Adrenal gland (tissue), 9 donors: ENCODE measurements at regions not wholly inside any gene's neighbourhood (a gene's known extent, or its start where the extent isn't known, plus 50 kb on each side); places are given as distances from the start of the nearest gene placed in this dataset.

Experiments used
- DNase-seq, 7 donors: peaks; one replicate each; pipeline ENCODE4 v3.0.0-alpha.2; 2019 to 2020
- H3K27ac ChIP-seq, 5 donors: fragments of 200-600 bp; sonication (generic) in 4 of 5; 1 replicate in 3 of 5; 2 replicates in 2 of 5; pipeline versions ENCODE4 v1.5.1 to v1.8.0; 2016 to 2020; ENCODE audit warnings: mild to moderate bottlenecking in 1 of 5
- H3K27me3 ChIP-seq: fragments of 200-600 bp; 2 replicates; pipeline ENCODE4 v1.8.0; 2021
- H3K36me3 ChIP-seq, 2 donors: fragments of 200-600 bp; replicated peaks in 1 of 2; 1 replicate in 1 of 2; 2 replicates in 1 of 2; pipeline versions ENCODE4 v1.5.1 to v1.8.0; 2018 to 2022
- H3K4me1 ChIP-seq, 2 donors: fragments of 200-600 bp; replicated peaks in 1 of 2; 1 replicate in 1 of 2; 2 replicates in 1 of 2; pipeline versions ENCODE4 v1.5.1 to v1.8.0; 2018 to 2021
- H3K4me3 ChIP-seq, 4 donors: fragments of 200-600 bp; sonication (generic) in 3 of 4; one replicate each; pipeline ENCODE4 v1.5.1; 2016 to 2018
- H3K9me3 ChIP-seq, 3 donors: fragments of 200-600 bp; sonication (generic) in 1 of 3; replicated peaks in 1 of 3; 1 replicate in 2 of 3; 2 replicates in 1 of 3; pipeline versions ENCODE4 v1.5.1 to v1.8.0; 2016 to 2021
- CTCF ChIP-seq, 6 experiments: fragments of 450-650 bp in 4 of 6; fragments of 200-600 bp in 2 of 6; sonication (generic) in 1 of 6; IDR thresholded peaks; 1 replicate in 5 of 6; 2 replicates in 1 of 6; pipeline versions ENCODE4 v1.5.1 to v1.8.0; 2016 to 2021; ENCODE audit warnings: antibody characterized with exemption in 6 of 6, mild to moderate bottlenecking in 2 of 6, moderate library complexity in 1 of 6
- POLR2A ChIP-seq, 2 donors: fragments of 450-650 bp; IDR thresholded peaks; one replicate each; pipeline ENCODE4 v1.6.1; 2017; ENCODE audit warnings: antibody characterized with exemption in 2 of 2, mild to moderate bottlenecking in 2 of 2, moderate library complexity in 1 of 2
- WGBS, 4 donors: extraction: QIAGEN DNeasy Blood & Tissue Kit in 2 of 4; methylation state at CpG; one replicate each; pipeline versions ENCODE4 v1.1.5 to v1.1.7; 2013 to 2017; 5-methylcytosine and 5-hydroxymethylcytosine counted together
- intact Hi-C, 2 donors: fragments of 100-400 bp; cut with DNase I; formaldehyde crosslinking; loops; one replicate each; pipeline versions ENCODE4 v1.14.1 to v1.15.0; 2022 to 2023
- donor health status: healthy with polysubstance abuse.
- donor health status: Bipolar disorder and iron deficiency.
- donor health status: DM: yes; HTN: yes; CAD: no.
- donor health status: DM: no; HTN: no; CAD: no.
- donor health status: DM: no; HTN: no; CAD: no.

- no peak overlapping the region for H3K4me3 ChIP-seq
- no peaks in the 10 kb centered on the region for H3K36me3 ChIP-seq
- no peak for TF ChIP-seq POLR2A (IDR thresholded peaks at IDR 0.05)
- no peak for DNase-seq
- no peaks in the 10 kb centered on the region for H3K27me3 ChIP-seq
- H3K4me1 ChIP-seq: no peaks in the 10 kb centered on the region
- H3K9me3 ChIP-seq: no peaks in the 10 kb centered on the region
- intact Hi-C loops: loop anchor here in 1 of 2 donors (5.0 kb wide), 1 partner anchor 82 kb away; no protein-coding TSS in a partner anchor
- 86 to 89% (median 88%) methylated on average over 2 of the region's 2 CpGs for WGBS, 4 donors
- H3K27ac ChIP-seq: no peak overlapping the region
Observed at GRCh38 chr6:138685257-138685656, 88.3 kb upstream of the CCDC28A start.

- no peaks in the 10 kb centered on the region for H3K27me3 ChIP-seq
Observed at GRCh38 chr6:138685781-138686180, 87.8 kb upstream of the CCDC28A start.

GRCh38 chr6:138688580-138688979 is 85.0 kb upstream of the CCDC28A start:
- H3K36me3 ChIP-seq: no peaks in the 10 kb centered on the region
- H3K27me3 ChIP-seq: no peaks in the 10 kb centered on the region
- no peaks in the 10 kb centered on the region for H3K9me3 ChIP-seq
- peaks cover 0 to 3% of the 10 kb centered on the region in 2 donors for H3K4me1 ChIP-seq
- WGBS, 4 donors: 83 to 87% (median 86%) methylated on average over 4 of the region's 4 CpGs
- intact Hi-C loops: loop anchor here in 1 of 2 donors (5.0 kb wide), 1 partner anchor 79 kb away; no protein-coding TSS in a partner anchor
- no peak overlapping the region for H3K4me3 ChIP-seq
- no peak for DNase-seq
- TF ChIP-seq CTCF (IDR thresholded peaks at IDR 0.05) (no peak), POLR2A (IDR thresholded peaks at IDR 0.05) (no peak)
- no peak overlapping the region for H3K27ac ChIP-seq

More at GRCh38 chr6:138685781-138686180, 87.8 kb upstream of the CCDC28A start:
- H3K4me1 ChIP-seq: no peaks in the 10 kb centered on the region
- H3K36me3 ChIP-seq: no peaks in the 10 kb centered on the region
- TF ChIP-seq POLR2A (IDR thresholded peaks at IDR 0.05) (no peak), CTCF (IDR thresholded peaks at IDR 0.05) (no peak)
- H3K9me3 ChIP-seq: no peaks in the 10 kb centered on the region
- H3K27ac ChIP-seq: no peak overlapping the region
- intact Hi-C loops: loop anchor here in 1 of 2 donors (5.0 kb wide), 1 partner anchor 82 kb away; no protein-coding TSS in a partner anchor
- H3K4me3 ChIP-seq: no peak overlapping the region
- no peak for DNase-seq

GRCh38 chr6:138689849-138690248 is 83.7 kb upstream of the CCDC28A start:
- TF ChIP-seq CTCF (IDR thresholded peaks at IDR 0.05): no peak
- no peaks in the 10 kb centered on the region for H3K9me3 ChIP-seq
- H3K27me3 ChIP-seq: no peaks in the 10 kb centered on the region
- H3K27ac ChIP-seq: no peak overlapping the region
- no peaks in the 10 kb centered on the region for H3K36me3 ChIP-seq
- WGBS, 4 donors: 77 to 94% (median 92%) methylated on average over 5 to 6 of the region's 6 CpGs
- no peak overlapping the region for H3K4me3 ChIP-seq
- DNase-seq: no peak
- peaks cover 0 to 5% of the 10 kb centered on the region in 2 donors for H3K4me1 ChIP-seq
- intact Hi-C loops: loop anchor here (5.0 to 10.0 kb wide), 2 partner anchors 65 to 77 kb away; no protein-coding TSS in a partner anchor

- peaks cover 0 to 5% of the 10 kb centered on the region in 2 donors for H3K4me1 ChIP-seq
- no peaks in the 10 kb centered on the region for H3K36me3 ChIP-seq
- DNase-seq: no peak
- no peaks in the 10 kb centered on the region for H3K9me3 ChIP-seq
- TF ChIP-seq CTCF (IDR thresholded peaks at IDR 0.05): no peak
- TF ChIP-seq POLR2A (IDR thresholded peaks at IDR 0.05): no peak
- peak overlapping the region in 2 of 4 donors; percentile 58 to 99 for H3K4me3 ChIP-seq
- peak overlapping the region in 2 of 5 donors; percentile 83 to 94 for H3K27ac ChIP-seq
- H3K27me3 ChIP-seq: no peaks in the 10 kb centered on the region
- 64 to 76% (median 70%) methylated on average over 11 of the region's 11 CpGs for WGBS, 4 donors
- intact Hi-C loops: loop anchor here in 1 of 2 donors (10.0 kb wide), 1 partner anchor 64 kb away; no protein-coding TSS in a partner anchor
Observed at GRCh38 chr6:138690975-138691594, 82.5 kb upstream of the CCDC28A start.
